A673 (cell line): ENCODE measurements at regions not wholly inside any gene's neighbourhood (a gene's known extent, or its start where the extent isn't known, plus 50 kb on each side); places are given as distances from the start of the nearest gene placed in this dataset.

Experiments used
- CTCF ChIP-seq: fragments of 300-800, 200-600 bp; sonication (generic); conservative IDR thresholded peaks from 2 replicates; pipeline ENCODE4 v1.5.1; 2017; ENCODE audit warnings: low read depth, mild to moderate bottlenecking, antibody characterized with exemption, low read length, moderate library complexity, mixed read lengths
- EZH2 ChIP-seq: fragments of 200-600 bp; sonication (generic); IDR thresholded peaks from 2 replicates; pipeline ENCODE4 v1.6.1; 2017; ENCODE audit warnings: borderline replicate concordance, low read depth, mild to moderate bottlenecking, mixed read lengths, antibody characterized with exemption, low read length; ENCODE audit not compliant: poor library complexity, severe bottlenecking

DNA sequence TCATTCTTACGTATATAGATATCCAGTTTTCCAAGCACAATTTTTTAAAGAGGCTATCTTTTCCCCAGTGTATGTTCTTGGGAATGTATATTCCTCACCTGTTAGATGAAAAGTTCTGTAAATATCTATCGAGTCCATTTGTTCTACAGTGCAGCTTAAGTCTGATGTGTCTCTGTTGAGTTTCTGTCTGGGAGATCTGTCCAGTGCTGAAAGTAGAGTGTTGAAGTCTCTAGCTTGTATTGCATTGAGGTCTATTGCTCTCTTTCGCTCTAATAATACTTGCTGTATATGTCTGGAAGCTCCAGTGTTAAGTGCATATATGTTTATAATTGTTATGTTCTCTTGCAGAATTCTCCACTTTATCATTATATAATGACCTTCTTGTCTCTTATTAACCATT is 373.1 kb downstream of the PPARGC1A start:
- no peak for TF ChIP-seq CTCF
- no peak for TF ChIP-seq EZH2
